ENCODE measurements at regions not wholly inside any gene's neighbourhood (a gene's known extent, or its start where the extent isn't known, plus 50 kb on each side); places are given as distances from the start of the nearest gene placed in this dataset.

DNA sequence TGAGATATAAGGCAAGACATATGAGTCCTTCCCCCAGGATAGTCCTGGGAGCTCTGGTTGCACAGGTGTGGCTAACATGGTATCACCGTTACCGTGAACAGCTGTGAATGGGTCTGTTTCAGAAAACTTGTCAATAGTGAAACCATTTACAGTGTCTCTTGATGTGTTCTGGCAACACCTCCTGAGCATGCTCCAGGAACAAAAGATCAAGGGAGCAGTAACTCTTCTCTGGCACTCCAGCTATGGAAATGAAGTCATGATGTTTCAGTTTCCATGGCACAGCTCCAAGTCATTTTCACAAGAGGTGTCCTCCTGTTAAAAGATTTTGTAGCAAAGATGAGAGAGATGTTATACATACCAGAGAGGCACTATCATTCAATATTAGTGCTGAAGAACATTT, 253.7 kb downstream of the SNAPC1 start:
- Mint-ChIP-seq H3K4me3 (no peak overlapping the region), H3K27ac (no peak overlapping the region), H3K36me3 (no peaks in the 10 kb centered on the region), H3K9me3 (no peaks in the 10 kb centered on the region), H3K4me1 (no peaks in the 10 kb centered on the region), H3K27me3 (peaks cover 13 to 15% of the 10 kb centered on the region in 2 donors)
- POLR2A ChIA-PET: no interaction called here
- ATAC-seq (replicated peaks in 1 of 4) (no peak), DNase-seq (no peak)
- no peak overlapping the region for H3K27ac ChIP-seq (ENCODE audit: low read length)
- no peaks in the 10 kb centered on the region for H3K9me3 ChIP-seq
- H3K27me3 ChIP-seq (replicated peaks in 1 of 2; ENCODE audit: control insufficient read depth in 2 of 2, extremely low read depth in 1 of 2, insufficient read depth in 2 of 2, low read length in 1 of 2): peaks cover 0 to 3% of the 10 kb centered on the region in 2 experiments
- H3K36me3 ChIP-seq (ENCODE audit: control insufficient read depth in 2 of 2, extremely low read depth in 1 of 2, insufficient read depth in 1 of 2, low read length in 1 of 2): no peaks in the 10 kb centered on the region
- WGBS (ENCODE audit: insufficient coverage): no CpG with 5 or more reads among the region's 2 CpGs
- H3K4me3 ChIP-seq (ENCODE audit: control insufficient read depth in 1 of 2, extremely low read depth in 1 of 2, low read length in 1 of 2): no peak overlapping the region
- H3K4me1 ChIP-seq (ENCODE audit: control insufficient read depth in 1 of 2, extremely low read depth in 1 of 2, insufficient read depth in 2 of 2, low read length in 2 of 2): no peaks in the 10 kb centered on the region
- CTCF ChIA-PET: no interaction called here

GRCh38 chr14:62017651-62018230, 255.5 kb downstream of the SNAPC1 start:
- POLR2A ChIA-PET: no interaction called here
- H3K36me3 ChIP-seq (ENCODE audit: control insufficient read depth in 2 of 2, extremely low read depth in 1 of 2, insufficient read depth in 1 of 2, low read length in 1 of 2): no peaks in the 10 kb centered on the region
- H3K27ac ChIP-seq (ENCODE audit: low read length): no peak overlapping the region
- Mint-ChIP-seq H3K36me3 (no peaks in the 10 kb centered on the region), H3K27me3 (peaks cover 10 to 13% of the 10 kb centered on the region in 2 donors), H3K4me3 (no peak overlapping the region), H3K9me3 (no peaks in the 10 kb centered on the region), H3K4me1 (no peaks in the 10 kb centered on the region), H3K27ac (no peak overlapping the region)
- no peaks in the 10 kb centered on the region for H3K9me3 ChIP-seq
- no peak for ATAC-seq (replicated peaks in 1 of 4)
- WGBS (ENCODE audit: insufficient coverage): 79% methylated on average over 5 of the region's 7 CpGs
- H3K27me3 ChIP-seq (replicated peaks in 1 of 2; ENCODE audit: control insufficient read depth in 2 of 2, extremely low read depth in 1 of 2, insufficient read depth in 2 of 2, low read length in 1 of 2): peaks cover 0 to 3% of the 10 kb centered on the region in 2 experiments
- CTCF ChIA-PET: interaction anchor here in 1 of 2 donors (0.7 kb wide), 1 partner anchor 248 kb away, joined by 4 read pairs; no protein-coding TSS in a partner anchor
- DNase-seq: no peak
- no peaks in the 10 kb centered on the region for H3K4me1 ChIP-seq (ENCODE audit: control insufficient read depth in 1 of 2, extremely low read depth in 1 of 2, insufficient read depth in 2 of 2, low read length in 2 of 2)
- H3K4me3 ChIP-seq (ENCODE audit: control insufficient read depth in 1 of 2, extremely low read depth in 1 of 2, low read length in 1 of 2): no peak overlapping the region

GRCh38 chr14:62018606-62019005, 256.4 kb downstream of the SNAPC1 start:
- no peaks in the 10 kb centered on the region for H3K36me3 ChIP-seq (ENCODE audit: control insufficient read depth in 2 of 2, extremely low read depth in 1 of 2, insufficient read depth in 1 of 2, low read length in 1 of 2)
- POLR2A ChIA-PET: no interaction called here
- H3K4me1 Mint-ChIP-seq: no peaks in the 10 kb centered on the region
- H3K36me3 Mint-ChIP-seq: no peaks in the 10 kb centered on the region
- no peak overlapping the region for H3K27ac Mint-ChIP-seq
- peaks cover 11 to 13% of the 10 kb centered on the region in 2 donors for H3K27me3 Mint-ChIP-seq
- CTCF ChIA-PET: no interaction called here
- no peak overlapping the region for H3K4me3 Mint-ChIP-seq
- H3K9me3 Mint-ChIP-seq: no peaks in the 10 kb centered on the region
- no peaks in the 10 kb centered on the region for H3K9me3 ChIP-seq
- WGBS (ENCODE audit: insufficient coverage): 100% methylated on average over 2 of the region's 5 CpGs
- H3K27me3 ChIP-seq (replicated peaks in 1 of 2; ENCODE audit: control insufficient read depth in 2 of 2, extremely low read depth in 1 of 2, insufficient read depth in 2 of 2, low read length in 1 of 2): peaks cover 2 to 3% of the 10 kb centered on the region in 2 experiments
- H3K27ac ChIP-seq (ENCODE audit: low read length): no peak overlapping the region
- no peak for ATAC-seq (replicated peaks in 1 of 4)
- H3K4me1 ChIP-seq (ENCODE audit: control insufficient read depth in 1 of 2, extremely low read depth in 1 of 2, insufficient read depth in 2 of 2, low read length in 2 of 2): no peaks in the 10 kb centered on the region
- DNase-seq: no peak
- no peak overlapping the region for H3K4me3 ChIP-seq (ENCODE audit: control insufficient read depth in 1 of 2, extremely low read depth in 1 of 2, low read length in 1 of 2)

- ChIA-PET POLR2A (no interaction called here), CTCF (no interaction called here)
- H3K4me3 Mint-ChIP-seq: no peak overlapping the region
- no peak overlapping the region for H3K27ac Mint-ChIP-seq
- no CpG with 5 or more reads among the region's 2 CpGs for WGBS (ENCODE audit: insufficient coverage)
- Histone ChIP-seq H3K4me3 (ENCODE audit: control insufficient read depth in 1 of 2, extremely low read depth in 1 of 2, low read length in 1 of 2) (no peak overlapping the region), H3K9me3 (no peaks in the 10 kb centered on the region), H3K36me3 (ENCODE audit: control insufficient read depth in 2 of 2, extremely low read depth in 1 of 2, insufficient read depth in 1 of 2, low read length in 1 of 2) (no peaks in the 10 kb centered on the region), H3K27ac (ENCODE audit: low read length) (no peak overlapping the region), H3K4me1 (ENCODE audit: control insufficient read depth in 1 of 2, extremely low read depth in 1 of 2, insufficient read depth in 2 of 2, low read length in 2 of 2) (no peaks in the 10 kb centered on the region), H3K27me3 (replicated peaks in 1 of 2; ENCODE audit: control insufficient read depth in 2 of 2, extremely low read depth in 1 of 2, insufficient read depth in 2 of 2, low read length in 1 of 2) (peaks cover 0 to 2% of the 10 kb centered on the region in 2 experiments)
- DNase-seq (no peak), ATAC-seq (replicated peaks in 1 of 4) (no peak)
- no peaks in the 10 kb centered on the region for H3K36me3 Mint-ChIP-seq
- H3K27me3 Mint-ChIP-seq: peaks cover 33 to 34% of the 10 kb centered on the region in 2 donors
- peaks cover 0 to 7% (median 4%) of the 10 kb centered on the region in 3 donors for H3K9me3 Mint-ChIP-seq
- H3K4me1 Mint-ChIP-seq: no peaks in the 10 kb centered on the region
Observed at GRCh38 chr14:62027958-62028357, 265.7 kb downstream of the SNAPC1 start.

GRCh38 chr14:62029569-62029924, 267.3 kb downstream of the SNAPC1 start:
- 58% methylated on average over 2 of the region's 2 CpGs for WGBS (ENCODE audit: insufficient coverage)
- Mint-ChIP-seq H3K27me3 (peaks cover 26 to 36% of the 10 kb centered on the region in 2 donors), H3K9me3 (peaks cover 0 to 10% (median 7%) of the 10 kb centered on the region in 3 donors), H3K4me3 (no peak overlapping the region), H3K36me3 (no peaks in the 10 kb centered on the region), H3K27ac (no peak overlapping the region), H3K4me1 (no peaks in the 10 kb centered on the region)
- ATAC-seq (replicated peaks in 1 of 4): no peak
- no peaks in the 10 kb centered on the region for H3K27me3 ChIP-seq (replicated peaks in 1 of 2; ENCODE audit: control insufficient read depth in 2 of 2, extremely low read depth in 1 of 2, insufficient read depth in 2 of 2, low read length in 1 of 2)
- DNase-seq: no peak
- ChIA-PET CTCF (no interaction called here), POLR2A (no interaction called here)
- no peak overlapping the region for H3K27ac ChIP-seq (ENCODE audit: low read length)
- H3K9me3 ChIP-seq: no peaks in the 10 kb centered on the region
- no peak overlapping the region for H3K4me3 ChIP-seq (ENCODE audit: control insufficient read depth in 1 of 2, extremely low read depth in 1 of 2, low read length in 1 of 2)
- no peaks in the 10 kb centered on the region for H3K4me1 ChIP-seq (ENCODE audit: control insufficient read depth in 1 of 2, extremely low read depth in 1 of 2, insufficient read depth in 2 of 2, low read length in 2 of 2)
- H3K36me3 ChIP-seq (ENCODE audit: control insufficient read depth in 2 of 2, extremely low read depth in 1 of 2, insufficient read depth in 1 of 2, low read length in 1 of 2): no peaks in the 10 kb centered on the region

DNA sequence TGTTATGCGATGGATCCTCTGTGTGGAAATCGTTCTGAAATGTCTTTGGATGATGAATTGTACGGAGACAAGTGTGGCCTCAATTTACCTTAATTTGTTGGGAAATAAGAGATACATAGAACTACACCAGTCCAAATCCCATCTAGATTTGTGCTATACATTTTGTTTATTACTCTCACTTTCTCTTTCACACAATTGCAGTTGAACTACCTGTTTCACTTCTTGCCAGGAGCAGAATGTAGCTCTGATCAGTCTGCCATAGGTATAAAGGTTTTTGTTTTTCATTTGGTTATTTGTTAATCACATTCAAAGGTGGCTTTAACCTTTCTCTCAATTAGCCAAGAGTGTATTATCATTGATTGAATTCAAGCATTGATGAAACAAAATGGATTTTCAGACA, 268.2 kb downstream of the SNAPC1 start:
- no peak overlapping the region for H3K4me3 Mint-ChIP-seq
- no peaks in the 10 kb centered on the region for H3K36me3 ChIP-seq (ENCODE audit: control insufficient read depth in 2 of 2, extremely low read depth in 1 of 2, insufficient read depth in 1 of 2, low read length in 1 of 2)
- POLR2A ChIA-PET: no interaction called here
- H3K27ac ChIP-seq (ENCODE audit: low read length): no peak overlapping the region
- H3K4me3 ChIP-seq (ENCODE audit: control insufficient read depth in 1 of 2, extremely low read depth in 1 of 2, low read length in 1 of 2): no peak overlapping the region
- DNase-seq (no peak), ATAC-seq (replicated peaks in 1 of 4) (no peak)
- H3K9me3 Mint-ChIP-seq: peaks cover 0 to 4% (median 3%) of the 10 kb centered on the region in 3 donors
- CTCF ChIA-PET: interaction anchor here in 1 of 2 donors (0.7 kb wide), 1 partner anchor 1171 kb away, joined by 3 read pairs; no protein-coding TSS in a partner anchor
- no peaks in the 10 kb centered on the region for H3K9me3 ChIP-seq
- no CpG with 5 or more reads among the region's 3 CpGs for WGBS (ENCODE audit: insufficient coverage)
- H3K27me3 ChIP-seq (replicated peaks in 1 of 2; ENCODE audit: control insufficient read depth in 2 of 2, extremely low read depth in 1 of 2, insufficient read depth in 2 of 2, low read length in 1 of 2): no peaks in the 10 kb centered on the region
- peaks cover 25 to 27% of the 10 kb centered on the region in 2 donors for H3K27me3 Mint-ChIP-seq
- H3K27ac Mint-ChIP-seq: no peak overlapping the region
- H3K4me1 ChIP-seq (ENCODE audit: control insufficient read depth in 1 of 2, extremely low read depth in 1 of 2, insufficient read depth in 2 of 2, low read length in 2 of 2): no peaks in the 10 kb centered on the region
- no peaks in the 10 kb centered on the region for H3K36me3 Mint-ChIP-seq
- H3K4me1 Mint-ChIP-seq: no peaks in the 10 kb centered on the region
